ENCODE measurements at regions not wholly inside any gene's neighbourhood (a gene's known extent, or its start where the extent isn't known, plus 50 kb on each side); places are given as distances from the start of the nearest gene placed in this dataset.

DNA sequence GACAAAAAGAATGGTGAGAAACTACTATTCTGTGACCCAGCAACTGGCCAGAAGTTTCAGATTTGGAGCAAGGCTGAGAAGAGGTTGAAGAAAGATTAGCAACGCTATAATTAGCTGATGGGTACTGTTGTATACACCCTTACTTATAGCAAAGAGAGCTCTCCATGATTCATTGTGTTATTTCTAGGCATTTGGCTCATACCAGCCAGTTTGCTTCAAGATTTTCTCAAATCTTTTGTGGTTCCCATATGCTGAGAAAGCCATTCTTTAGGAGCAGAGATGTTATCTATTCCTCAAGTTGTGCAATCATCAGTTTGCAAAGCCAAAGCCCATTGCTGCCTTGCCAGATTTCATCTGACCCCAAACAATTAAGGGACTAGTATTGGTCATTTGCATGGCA is 179.4 kb downstream of the ETS1 start:
- H3K36me3 Mint-ChIP-seq, result peaks cover 6% of the 10 kb centered on the region
- DNase-seq (no peak), ATAC-seq (no peak)
- peaks cover 2% of the 10 kb centered on the region for H3K27me3 Mint-ChIP-seq
- no peak overlapping the region for H3K4me3 Mint-ChIP-seq
- CTCF ChIA-PET, result interaction anchor here (1.0 to 1.5 kb wide), 2 partner anchors 8 to 56 kb away, joined by 3 read pairs; no protein-coding TSS in a partner anchor
- peaks cover 8% of the 10 kb centered on the region for H3K4me1 Mint-ChIP-seq
- H3K27ac Mint-ChIP-seq, result no peak overlapping the region
- no peaks in the 10 kb centered on the region for H3K9me3 Mint-ChIP-seq (ENCODE audit: low read depth)

DNA sequence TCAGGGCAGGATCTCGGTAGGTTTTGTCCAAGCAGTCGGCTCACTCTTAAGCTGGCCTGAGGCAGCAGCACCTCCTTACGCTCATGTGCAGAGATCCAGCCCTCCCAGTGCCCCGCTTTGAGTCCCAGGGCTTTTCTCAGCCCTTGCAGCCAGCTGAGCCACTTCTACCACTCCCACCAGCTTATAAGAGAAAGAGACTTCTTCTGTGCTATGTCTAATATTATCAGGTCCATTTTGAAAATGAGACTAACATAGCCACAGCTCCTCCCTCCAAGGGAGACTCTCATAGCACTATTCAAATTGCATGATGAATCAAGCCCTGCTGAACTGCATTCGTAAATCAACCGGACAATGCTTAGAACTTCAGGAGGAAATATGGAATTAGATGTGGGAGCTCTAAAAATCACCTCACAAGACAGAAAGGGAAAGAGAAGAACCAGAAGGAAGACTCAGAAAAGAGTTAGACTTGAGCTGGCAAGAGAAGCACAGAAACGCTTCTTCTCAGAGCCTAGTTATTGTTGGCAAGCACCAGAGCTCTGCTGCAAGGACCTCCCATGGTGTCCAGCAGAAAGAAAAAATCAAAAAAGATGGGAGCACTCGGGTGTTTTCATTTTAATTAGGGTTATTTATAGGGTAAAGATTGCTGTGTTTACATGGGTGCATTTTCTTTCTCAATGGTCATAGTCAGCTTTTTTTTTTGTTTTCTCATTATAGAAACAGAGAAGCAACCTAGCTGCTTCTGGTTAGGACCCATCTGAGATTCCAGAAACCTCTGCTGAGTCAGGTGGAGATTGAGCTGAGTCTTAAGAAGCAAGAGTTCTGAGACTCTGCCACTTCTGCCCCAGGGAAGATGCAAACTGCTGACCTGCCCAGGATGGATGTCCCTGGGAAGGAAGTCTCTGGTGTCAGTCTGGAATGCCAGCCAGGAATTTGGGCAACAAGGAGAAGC is 181.4 kb downstream of the ETS1 start:
- Mint-ChIP-seq H3K27me3 (peaks cover 2% of the 10 kb centered on the region), H3K9me3 (ENCODE audit: low read depth) (no peaks in the 10 kb centered on the region), H3K4me1 (peaks cover 2% of the 10 kb centered on the region), H3K36me3 (peaks cover 2% of the 10 kb centered on the region), H3K4me3 (no peak overlapping the region), H3K27ac (no peak overlapping the region)
- ATAC-seq (no peak), DNase-seq (no peak)
- CTCF ChIA-PET, result interaction anchor here (1.2 kb wide), 1 partner anchor 18 kb away, joined by 3 read pairs; no protein-coding TSS in a partner anchor

DNA sequence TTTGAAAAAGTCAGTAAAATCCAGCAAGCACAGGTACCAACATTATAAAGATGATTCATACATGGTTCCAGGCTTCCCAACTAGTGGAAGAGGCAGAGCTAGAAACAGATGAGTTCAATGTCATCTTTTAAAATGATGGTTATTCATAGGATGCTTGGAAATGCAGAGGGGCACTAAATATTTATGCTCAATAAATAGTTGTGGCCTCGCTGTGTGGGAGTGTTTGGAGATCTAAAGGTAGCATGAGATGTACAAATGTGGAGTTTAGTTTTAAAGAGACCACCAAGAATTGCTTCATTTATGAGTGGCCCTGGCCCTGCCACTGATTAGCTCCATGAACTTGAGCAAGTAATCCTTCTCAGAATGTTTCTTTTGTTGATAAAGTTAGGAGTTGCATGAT is 182.2 kb downstream of the ETS1 start:
- CTCF ChIA-PET, result interaction anchor here (1.2 kb wide), 1 partner anchor 19 kb away, joined by 3 read pairs; no protein-coding TSS in a partner anchor

GRCh38 chr11:128404437-128404836 is 182.9 kb downstream of the ETS1 start:
- ATAC-seq (no peak), DNase-seq (no peak)
- peaks cover 2% of the 10 kb centered on the region for H3K36me3 Mint-ChIP-seq
- no peak overlapping the region for H3K4me3 Mint-ChIP-seq
- peaks cover 2% of the 10 kb centered on the region for H3K27me3 Mint-ChIP-seq
- H3K27ac Mint-ChIP-seq, result no peak overlapping the region
- peaks cover 2% of the 10 kb centered on the region for H3K4me1 Mint-ChIP-seq
- H3K9me3 Mint-ChIP-seq (ENCODE audit: low read depth), result no peaks in the 10 kb centered on the region
- CTCF ChIA-PET, result no interaction called here

More for the DNA sequence above, 182.2 kb downstream of the ETS1 start:
- H3K27ac Mint-ChIP-seq, result no peak overlapping the region
- no peaks in the 10 kb centered on the region for H3K9me3 Mint-ChIP-seq (ENCODE audit: low read depth)
- no peak overlapping the region for H3K4me3 Mint-ChIP-seq
- no peak for DNase-seq
- peaks cover 2% of the 10 kb centered on the region for H3K36me3 Mint-ChIP-seq
- peaks cover 2% of the 10 kb centered on the region for H3K27me3 Mint-ChIP-seq
- H3K4me1 Mint-ChIP-seq, result peaks cover 2% of the 10 kb centered on the region
- no peak for ATAC-seq

GRCh38 chr11:128400382-128401203 is 186.8 kb downstream of the ETS1 start:
- H3K9me3 Mint-ChIP-seq (ENCODE audit: low read depth), result peaks cover 2% of the 10 kb centered on the region
- H3K27ac Mint-ChIP-seq, result no peak overlapping the region
- H3K36me3 Mint-ChIP-seq, result peaks cover 4% of the 10 kb centered on the region
- CTCF ChIA-PET, result interaction anchor here (1.1 to 1.2 kb wide), 2 partner anchors 8 to 27 kb away, joined by 3 read pairs; no protein-coding TSS in a partner anchor
- DNase-seq (no peak), ATAC-seq (no peak)
- H3K27me3 Mint-ChIP-seq, result no peaks in the 10 kb centered on the region
- H3K4me3 Mint-ChIP-seq, result no peak overlapping the region
- peaks cover 22% of the 10 kb centered on the region for H3K4me1 Mint-ChIP-seq

GRCh38 chr11:128399251-128400121 is 187.9 kb downstream of the ETS1 start:
- peak; percentile 39 for ATAC-seq
- no peak for DNase-seq
- peaks cover 22% of the 10 kb centered on the region for H3K4me1 Mint-ChIP-seq
- peaks cover 4% of the 10 kb centered on the region for H3K36me3 Mint-ChIP-seq
- H3K9me3 Mint-ChIP-seq (ENCODE audit: low read depth), result peaks cover 2% of the 10 kb centered on the region
- no peaks in the 10 kb centered on the region for H3K27me3 Mint-ChIP-seq
- CTCF ChIA-PET, result interaction anchor here (0.7 to 1.9 kb wide), 4 partner anchors 9 to 232 kb away, joined by 3 to 4 read pairs (median 3); no protein-coding TSS in a partner anchor
- no peak overlapping the region for H3K4me3 Mint-ChIP-seq
- no peak overlapping the region for H3K27ac Mint-ChIP-seq

- H3K4me1 Mint-ChIP-seq, result peaks cover 22% of the 10 kb centered on the region
- no peaks in the 10 kb centered on the region for H3K27me3 Mint-ChIP-seq
- CTCF ChIA-PET, result interaction anchor here (1.9 kb wide), 1 partner anchor 75 kb away, joined by 4 read pairs; no protein-coding TSS in a partner anchor
- no peak for DNase-seq
- peaks cover 4% of the 10 kb centered on the region for H3K36me3 Mint-ChIP-seq
- no peak overlapping the region for H3K4me3 Mint-ChIP-seq
- peaks cover 2% of the 10 kb centered on the region for H3K9me3 Mint-ChIP-seq (ENCODE audit: low read depth)
- ATAC-seq, result no peak
- no peak overlapping the region for H3K27ac Mint-ChIP-seq
Measured at GRCh38 chr11:128398517-128399250, 188.7 kb downstream of the ETS1 start.

GRCh38 chr11:128397362-128397761 is 190.0 kb downstream of the ETS1 start:
- Mint-ChIP-seq H3K9me3 (ENCODE audit: low read depth) (peaks cover 2% of the 10 kb centered on the region), H3K4me3 (no peak overlapping the region), H3K27ac (no peak overlapping the region), H3K36me3 (peaks cover 4% of the 10 kb centered on the region), H3K4me1 (peaks cover 24% of the 10 kb centered on the region), H3K27me3 (no peaks in the 10 kb centered on the region)
- CTCF ChIA-PET, result interaction anchor here (0.9 kb wide), 1 partner anchor 75 kb away, joined by 3 read pairs; no protein-coding TSS in a partner anchor
- DNase-seq (no peak), ATAC-seq (no peak)

- no peak overlapping the region for H3K4me3 Mint-ChIP-seq
- H3K36me3 Mint-ChIP-seq, result peaks cover 4% of the 10 kb centered on the region
- no peak for ATAC-seq
- peaks cover 24% of the 10 kb centered on the region for H3K4me1 Mint-ChIP-seq
- DNase-seq, result no peak
- H3K9me3 Mint-ChIP-seq (ENCODE audit: low read depth), result peaks cover 2% of the 10 kb centered on the region
- no peaks in the 10 kb centered on the region for H3K27me3 Mint-ChIP-seq
- no peak overlapping the region for H3K27ac Mint-ChIP-seq
- CTCF ChIA-PET, result interaction anchor here (1.0 to 1.3 kb wide), 2 partner anchors 27 to 317 kb away, joined by 3 to 4 read pairs; no protein-coding TSS in a partner anchor
Measured at GRCh38 chr11:128394431-128395089, 192.8 kb downstream of the ETS1 start.

- DNase-seq (no peak), ATAC-seq (no peak)
- H3K4me1 Mint-ChIP-seq, result peaks cover 7% of the 10 kb centered on the region
- CTCF ChIA-PET, result no interaction called here
- H3K27me3 Mint-ChIP-seq, result no peaks in the 10 kb centered on the region
- H3K9me3 Mint-ChIP-seq (ENCODE audit: low read depth), result peaks cover 2% of the 10 kb centered on the region
- no peak overlapping the region for H3K27ac Mint-ChIP-seq
- H3K36me3 Mint-ChIP-seq, result no peaks in the 10 kb centered on the region
- H3K4me3 Mint-ChIP-seq, result no peak overlapping the region
Measured at GRCh38 chr11:128392259-128392658, 195.1 kb downstream of the ETS1 start.

GRCh38 chr11:128391811-128392210 is 195.5 kb downstream of the ETS1 start:
- no peaks in the 10 kb centered on the region for H3K27me3 Mint-ChIP-seq
- H3K4me1 Mint-ChIP-seq, result peaks cover 5% of the 10 kb centered on the region
- DNase-seq (no peak), ATAC-seq (no peak)
- H3K27ac Mint-ChIP-seq, result no peak overlapping the region
- H3K9me3 Mint-ChIP-seq (ENCODE audit: low read depth), result peaks cover under 1% of the 10 kb centered on the region
- no peaks in the 10 kb centered on the region for H3K36me3 Mint-ChIP-seq
- CTCF ChIA-PET, result no interaction called here
- no peak overlapping the region for H3K4me3 Mint-ChIP-seq

- H3K9me3 Mint-ChIP-seq (ENCODE audit: low read depth), result peaks cover 4% of the 10 kb centered on the region
- no peak for ATAC-seq
- no peaks in the 10 kb centered on the region for H3K27me3 Mint-ChIP-seq
- H3K4me1 Mint-ChIP-seq, result peaks cover 5% of the 10 kb centered on the region
- H3K36me3 Mint-ChIP-seq, result no peaks in the 10 kb centered on the region
- H3K4me3 Mint-ChIP-seq, result no peak overlapping the region
- CTCF ChIA-PET, result no interaction called here
- DNase-seq, result no peak
- H3K27ac Mint-ChIP-seq, result no peak overlapping the region
Measured at GRCh38 chr11:128390246-128390645, 197.1 kb downstream of the ETS1 start.
